ENCODE measurements at regions not wholly inside any gene's neighbourhood (a gene's known extent, or its start where the extent isn't known, plus 50 kb on each side); places are given as distances from the start of the nearest gene placed in this dataset.

- Histone ChIP-seq H3K9ac (ENCODE audit: low read length) (no peak overlapping the region), H3K36me3 (ENCODE audit: control insufficient read depth, insufficient read depth, low read length, severe bottlenecking) (no peaks in the 10 kb centered on the region), H3K27me3 (replicated peaks; ENCODE audit: control insufficient read depth, insufficient read depth, low read length) (no peaks in the 10 kb centered on the region), H3K4me1 (ENCODE audit: control insufficient read depth, insufficient read depth, low read length) (peaks cover 11% of the 10 kb centered on the region), H3K4me3 (ENCODE audit: low read length) (no peak overlapping the region), H3K9me3 (ENCODE audit: control insufficient read depth, low read length) (no peaks in the 10 kb centered on the region)
- DNase-seq (ENCODE audit: low read depth): no peak
Observed at GRCh38 chr13:50701469-50701868, 142.0 kb downstream of the DLEU7 start.

GRCh38 chr13:50706505-50706904 is 137.0 kb downstream of the DLEU7 start:
- Histone ChIP-seq H3K4me1 (ENCODE audit: control insufficient read depth, insufficient read depth, low read length) (peaks cover 9% of the 10 kb centered on the region), H3K9me3 (ENCODE audit: control insufficient read depth, low read length) (no peaks in the 10 kb centered on the region), H3K4me3 (ENCODE audit: low read length) (no peak overlapping the region), H3K27me3 (replicated peaks; ENCODE audit: control insufficient read depth, insufficient read depth, low read length) (no peaks in the 10 kb centered on the region), H3K9ac (ENCODE audit: low read length) (no peak overlapping the region), H3K36me3 (ENCODE audit: control insufficient read depth, insufficient read depth, low read length, severe bottlenecking) (no peaks in the 10 kb centered on the region)
- DNase-seq (ENCODE audit: low read depth): no peak

DNA sequence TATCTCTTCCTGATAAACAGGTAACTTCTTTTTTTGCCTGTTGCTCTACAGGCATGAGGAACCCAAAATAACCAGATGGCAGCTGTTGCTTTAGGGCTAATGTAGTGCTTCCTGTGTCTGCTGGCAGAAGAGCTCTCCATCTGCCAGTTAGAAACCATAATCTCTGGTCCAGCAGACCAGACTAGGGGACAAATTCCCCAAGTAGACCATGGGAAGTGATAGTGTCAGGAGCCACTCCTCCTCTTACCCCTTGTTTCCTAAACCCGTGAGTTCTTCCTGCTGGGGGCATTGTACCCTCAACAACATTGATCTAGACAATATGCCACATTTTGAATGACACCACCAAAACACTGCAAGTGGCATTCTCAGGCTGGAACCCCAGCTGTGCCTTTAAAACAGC is 135.9 kb downstream of the DLEU7 start:
- no peak for DNase-seq (ENCODE audit: low read depth)
- no peaks in the 10 kb centered on the region for H3K27me3 ChIP-seq (replicated peaks; ENCODE audit: control insufficient read depth, insufficient read depth, low read length)
- H3K4me1 ChIP-seq (ENCODE audit: control insufficient read depth, insufficient read depth, low read length): peaks cover 17% of the 10 kb centered on the region
- H3K9me3 ChIP-seq (ENCODE audit: control insufficient read depth, low read length): no peaks in the 10 kb centered on the region
- no peaks in the 10 kb centered on the region for H3K36me3 ChIP-seq (ENCODE audit: control insufficient read depth, insufficient read depth, low read length, severe bottlenecking)
- H3K4me3 ChIP-seq (ENCODE audit: low read length): no peak overlapping the region
- H3K9ac ChIP-seq (ENCODE audit: low read length): no peak overlapping the region

DNA sequence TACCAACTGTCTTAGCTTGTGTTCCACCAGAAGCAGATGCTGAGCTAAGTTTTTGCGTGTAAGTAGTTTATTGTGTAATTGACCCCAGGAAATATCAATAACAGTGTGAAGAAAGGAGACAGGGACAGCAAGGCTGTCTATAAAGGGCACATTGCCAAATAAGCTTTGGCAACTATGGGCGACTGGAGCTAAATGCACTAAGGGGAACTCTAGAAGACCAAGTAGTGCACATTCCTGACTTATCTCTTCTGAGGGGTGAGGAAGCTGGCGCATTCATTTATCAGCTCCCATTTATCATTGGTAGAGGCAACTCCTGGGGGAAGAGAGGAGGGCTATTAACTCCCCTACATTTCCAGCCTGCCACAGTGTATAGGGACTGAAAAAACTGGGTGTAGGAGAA is 135.0 kb downstream of the DLEU7 start:
- no peaks in the 10 kb centered on the region for H3K36me3 ChIP-seq (ENCODE audit: control insufficient read depth, insufficient read depth, low read length, severe bottlenecking)
- no peak overlapping the region for H3K4me3 ChIP-seq (ENCODE audit: low read length)
- H3K9me3 ChIP-seq (ENCODE audit: control insufficient read depth, low read length): no peaks in the 10 kb centered on the region
- no peak for DNase-seq (ENCODE audit: low read depth)
- H3K4me1 ChIP-seq (ENCODE audit: control insufficient read depth, insufficient read depth, low read length): peaks cover 21% of the 10 kb centered on the region
- no peaks in the 10 kb centered on the region for H3K27me3 ChIP-seq (replicated peaks; ENCODE audit: control insufficient read depth, insufficient read depth, low read length)
- no peak overlapping the region for H3K9ac ChIP-seq (ENCODE audit: low read length)

DNA sequence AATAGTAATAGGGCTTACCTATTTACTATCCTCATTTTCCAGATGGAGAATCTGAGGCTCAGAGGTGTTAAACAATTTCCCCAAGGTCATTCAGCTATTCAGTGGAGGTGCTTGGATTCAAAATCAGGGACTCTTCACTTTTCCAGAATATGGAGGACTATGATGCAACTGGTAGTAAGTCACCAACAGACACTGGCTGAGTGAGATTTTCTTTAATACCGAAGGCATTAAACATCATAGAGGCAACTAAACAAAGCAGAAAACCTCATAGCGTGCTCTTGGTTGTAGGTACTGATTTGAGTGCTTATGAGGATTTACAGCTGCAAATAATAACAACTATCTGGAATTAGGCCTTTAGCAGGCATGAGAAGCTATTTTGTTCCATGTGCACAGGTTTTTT is 134.4 kb downstream of the DLEU7 start:
- Histone ChIP-seq H3K4me1 (ENCODE audit: control insufficient read depth, insufficient read depth, low read length) (peaks cover 27% of the 10 kb centered on the region), H3K4me3 (ENCODE audit: low read length) (no peak overlapping the region), H3K9me3 (ENCODE audit: control insufficient read depth, low read length) (no peaks in the 10 kb centered on the region), H3K9ac (ENCODE audit: low read length) (no peak overlapping the region), H3K36me3 (ENCODE audit: control insufficient read depth, insufficient read depth, low read length, severe bottlenecking) (no peaks in the 10 kb centered on the region), H3K27me3 (replicated peaks; ENCODE audit: control insufficient read depth, insufficient read depth, low read length) (no peaks in the 10 kb centered on the region)
- no peak for DNase-seq (ENCODE audit: low read depth)

- Histone ChIP-seq H3K9me3 (ENCODE audit: control insufficient read depth, low read length) (no peaks in the 10 kb centered on the region), H3K27me3 (replicated peaks; ENCODE audit: control insufficient read depth, insufficient read depth, low read length) (no peaks in the 10 kb centered on the region), H3K4me1 (ENCODE audit: control insufficient read depth, insufficient read depth, low read length) (peaks cover 29% of the 10 kb centered on the region), H3K9ac (ENCODE audit: low read length) (no peak overlapping the region), H3K36me3 (ENCODE audit: control insufficient read depth, insufficient read depth, low read length, severe bottlenecking) (no peaks in the 10 kb centered on the region), H3K4me3 (ENCODE audit: low read length) (no peak overlapping the region)
- DNase-seq (ENCODE audit: low read depth): no peak
Observed at GRCh38 chr13:50711131-50711815, 132.2 kb downstream of the DLEU7 start.

- H3K4me3 ChIP-seq (ENCODE audit: low read length): peak overlapping the region; percentile 10
- no peak for DNase-seq (ENCODE audit: low read depth)
- H3K36me3 ChIP-seq (ENCODE audit: control insufficient read depth, insufficient read depth, low read length, severe bottlenecking): no peaks in the 10 kb centered on the region
- no peaks in the 10 kb centered on the region for H3K27me3 ChIP-seq (replicated peaks; ENCODE audit: control insufficient read depth, insufficient read depth, low read length)
- H3K4me1 ChIP-seq (ENCODE audit: control insufficient read depth, insufficient read depth, low read length): peaks cover 29% of the 10 kb centered on the region
- peak overlapping the region; percentile 10 for H3K9ac ChIP-seq (ENCODE audit: low read length)
- no peaks in the 10 kb centered on the region for H3K9me3 ChIP-seq (ENCODE audit: control insufficient read depth, low read length)
Observed at GRCh38 chr13:50711996-50712395, 131.5 kb downstream of the DLEU7 start.

- Histone ChIP-seq H3K9ac (ENCODE audit: low read length) (peak overlapping the region; percentile 10), H3K27me3 (replicated peaks; ENCODE audit: control insufficient read depth, insufficient read depth, low read length) (no peaks in the 10 kb centered on the region), H3K4me3 (ENCODE audit: low read length) (peak overlapping the region; percentile 10), H3K9me3 (ENCODE audit: control insufficient read depth, low read length) (no peaks in the 10 kb centered on the region), H3K36me3 (ENCODE audit: control insufficient read depth, insufficient read depth, low read length, severe bottlenecking) (no peaks in the 10 kb centered on the region), H3K4me1 (ENCODE audit: control insufficient read depth, insufficient read depth, low read length) (peaks cover 29% of the 10 kb centered on the region)
- DNase-seq (ENCODE audit: low read depth): no peak
Observed at GRCh38 chr13:50712456-50712855, 131.0 kb downstream of the DLEU7 start.

DNA sequence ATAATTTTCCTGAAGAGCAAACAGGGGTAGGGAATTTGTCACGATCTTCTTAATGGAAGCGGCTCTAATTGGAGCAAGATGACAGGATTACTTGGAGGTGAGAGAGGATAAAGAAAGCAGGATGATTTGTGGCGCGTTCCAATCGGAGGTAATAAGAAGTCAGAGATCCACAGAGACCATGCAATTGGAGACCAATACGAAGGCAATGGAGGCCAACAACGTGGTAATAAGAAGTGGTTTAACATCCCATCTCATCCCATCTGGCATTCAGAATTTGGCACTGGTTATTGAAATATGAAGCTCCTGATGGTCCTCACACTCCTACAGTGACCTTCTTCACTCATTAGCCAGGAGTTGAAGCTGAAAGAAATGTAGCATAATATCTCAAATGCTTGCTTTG is 130.6 kb downstream of the DLEU7 start:
- H3K4me3 ChIP-seq (ENCODE audit: low read length): peak overlapping the region; percentile 10
- DNase-seq (ENCODE audit: low read depth): no peak

DNA sequence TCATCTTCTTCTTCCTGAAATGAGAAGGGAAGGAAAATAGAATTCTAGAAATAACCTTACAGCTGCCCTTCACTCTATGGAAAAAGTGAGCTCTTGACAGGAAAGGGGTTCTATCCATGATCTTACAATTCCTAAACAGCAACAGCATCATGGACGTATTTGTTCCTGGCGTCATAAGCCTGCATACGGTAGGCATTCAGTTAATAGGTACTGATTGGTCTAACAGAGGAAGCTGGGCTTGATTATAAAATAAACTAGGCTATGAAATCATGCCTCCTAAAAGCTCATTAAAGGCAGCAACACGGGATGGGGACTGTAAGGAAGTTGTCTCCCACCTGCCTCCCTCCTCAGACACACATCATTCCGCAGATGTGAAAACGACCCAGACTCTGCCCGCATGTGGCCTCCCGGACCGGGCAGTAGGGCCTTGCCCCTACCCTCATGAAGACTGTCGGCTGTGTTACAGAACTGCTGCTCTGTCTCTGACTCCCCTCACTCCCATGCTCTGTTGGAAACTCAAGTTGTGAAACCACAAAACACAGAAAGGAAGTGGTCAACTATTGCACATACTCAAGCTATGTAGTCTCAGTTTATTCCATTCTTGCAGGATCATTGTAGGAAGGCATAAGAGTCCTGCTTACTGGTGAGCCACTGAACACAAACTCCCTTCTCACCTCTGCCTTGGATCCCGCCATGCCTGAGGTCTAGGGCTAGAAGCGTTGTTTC is 129.8 kb downstream of the DLEU7 start:
- H3K4me1 ChIP-seq (ENCODE audit: control insufficient read depth, insufficient read depth, low read length): peaks cover 22% of the 10 kb centered on the region
- no peak overlapping the region for H3K4me3 ChIP-seq (ENCODE audit: low read length)
- H3K27me3 ChIP-seq (replicated peaks; ENCODE audit: control insufficient read depth, insufficient read depth, low read length): no peaks in the 10 kb centered on the region
- peak; percentile 61 for DNase-seq (ENCODE audit: low read depth)
- no peak overlapping the region for H3K9ac ChIP-seq (ENCODE audit: low read length)
- H3K36me3 ChIP-seq (ENCODE audit: control insufficient read depth, insufficient read depth, low read length, severe bottlenecking): no peaks in the 10 kb centered on the region
- no peaks in the 10 kb centered on the region for H3K9me3 ChIP-seq (ENCODE audit: control insufficient read depth, low read length)

More for the DNA sequence above, 130.6 kb downstream of the DLEU7 start:
- no peaks in the 10 kb centered on the region for H3K9me3 ChIP-seq (ENCODE audit: control insufficient read depth, low read length)
- H3K9ac ChIP-seq (ENCODE audit: low read length): no peak overlapping the region
- H3K4me1 ChIP-seq (ENCODE audit: control insufficient read depth, insufficient read depth, low read length): peaks cover 29% of the 10 kb centered on the region
- H3K36me3 ChIP-seq (ENCODE audit: control insufficient read depth, insufficient read depth, low read length, severe bottlenecking): no peaks in the 10 kb centered on the region
- no peaks in the 10 kb centered on the region for H3K27me3 ChIP-seq (replicated peaks; ENCODE audit: control insufficient read depth, insufficient read depth, low read length)

- peaks cover 19% of the 10 kb centered on the region for H3K4me1 ChIP-seq (ENCODE audit: control insufficient read depth, insufficient read depth, low read length)
- H3K36me3 ChIP-seq (ENCODE audit: control insufficient read depth, insufficient read depth, low read length, severe bottlenecking): no peaks in the 10 kb centered on the region
- no peak overlapping the region for H3K4me3 ChIP-seq (ENCODE audit: low read length)
- no peak overlapping the region for H3K9ac ChIP-seq (ENCODE audit: low read length)
- H3K27me3 ChIP-seq (replicated peaks; ENCODE audit: control insufficient read depth, insufficient read depth, low read length): no peaks in the 10 kb centered on the region
- DNase-seq (ENCODE audit: low read depth): no peak
- H3K9me3 ChIP-seq (ENCODE audit: control insufficient read depth, low read length): no peaks in the 10 kb centered on the region
Observed at GRCh38 chr13:50714891-50715290, 128.6 kb downstream of the DLEU7 start.
